ENCODE measurements at regions not wholly inside any gene's neighbourhood (a gene's known extent, or its start where the extent isn't known, plus 50 kb on each side); places are given as distances from the start of the nearest gene placed in this dataset.
"Not testable (repeated sequence)": the region's sequence is repeated elsewhere in the genome, so short reads cannot be mapped to it uniquely, and the experiment has no call there.

DNA sequence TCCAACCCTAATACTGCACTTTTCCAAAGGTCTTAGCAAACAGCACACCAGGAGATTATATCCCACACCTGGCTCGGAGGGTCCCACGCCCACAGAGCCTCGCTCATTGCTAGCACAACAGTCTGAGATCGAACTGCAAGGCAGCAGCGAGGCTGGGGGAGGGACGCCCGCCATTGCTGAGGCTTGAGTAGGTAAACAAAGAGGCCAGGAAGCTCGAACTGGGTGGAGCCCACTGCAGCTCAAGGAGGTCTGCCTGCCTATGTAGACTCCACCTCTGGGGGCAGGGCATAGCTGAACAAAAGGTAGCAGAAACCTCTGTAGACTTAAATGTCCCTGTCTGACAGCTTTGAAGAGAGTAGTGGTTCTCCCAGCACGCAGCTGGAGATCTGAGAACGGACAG is 361.0 kb upstream of the PPP2R3A start:
- DNase-seq (ENCODE audit: low read depth, low spot score); H3K4me3 ChIP-seq (ENCODE audit: low read length): not testable (repeated sequence)

DNA sequence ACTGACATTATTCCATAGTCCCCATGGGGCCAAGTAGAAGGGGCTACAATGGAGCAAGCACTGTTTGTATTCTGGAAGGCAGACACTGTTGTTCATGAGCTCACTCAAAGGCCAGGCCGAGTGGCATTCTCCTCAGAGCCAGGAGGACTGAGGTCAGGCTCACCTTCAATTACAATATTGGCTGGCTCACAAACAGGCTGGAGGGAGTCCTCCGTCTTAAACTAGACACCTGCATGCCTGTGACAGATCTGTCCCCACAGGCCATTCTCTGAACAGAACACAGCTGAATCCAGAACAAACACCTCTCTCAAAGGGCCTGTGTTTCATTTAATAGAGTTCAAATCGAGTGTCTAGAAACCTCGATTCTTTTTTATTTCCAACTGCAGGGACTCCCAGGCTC is 347.4 kb upstream of the PPP2R3A start:
- no peak for DNase-seq (ENCODE audit: low read depth, low spot score)
- H3K4me3 ChIP-seq (ENCODE audit: low read length) = no peak overlapping the region

DNA sequence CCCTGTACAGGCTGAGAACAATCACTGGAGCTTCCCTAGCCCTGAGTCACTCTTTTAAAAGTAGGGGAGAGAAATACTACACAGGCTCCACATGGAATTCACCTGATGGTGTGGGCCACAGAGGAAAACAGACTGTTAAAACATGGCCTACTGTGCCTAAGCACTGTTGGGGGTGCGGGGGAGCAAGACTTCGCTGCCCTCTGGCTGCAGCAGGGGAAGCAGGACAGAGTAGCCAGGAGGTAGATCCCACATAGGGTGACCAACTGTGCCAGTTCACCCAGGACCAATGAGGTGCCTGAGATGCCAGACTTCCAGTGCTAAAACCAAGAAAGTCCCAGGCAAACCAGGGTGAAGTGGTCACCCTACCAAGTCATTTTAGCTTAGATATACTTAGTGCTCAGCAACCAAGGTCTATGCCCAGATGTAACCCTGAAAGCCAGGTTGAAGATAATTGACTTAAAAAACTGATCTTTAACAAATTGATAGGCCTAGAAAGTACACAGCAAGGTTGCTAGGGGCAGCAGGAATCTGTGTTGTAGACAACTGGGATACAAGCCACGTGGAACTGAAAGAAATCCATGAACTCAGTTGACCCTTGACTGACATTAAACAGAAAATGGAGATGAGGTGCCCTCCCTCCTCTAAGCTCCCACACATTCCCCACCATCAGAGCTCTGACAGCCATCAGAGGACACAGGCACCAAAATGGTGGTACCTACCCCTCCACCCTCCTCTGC is 344.2 kb upstream of the PPP2R3A start:
- DNase-seq (ENCODE audit: low read depth, low spot score) = no peak
- H3K4me3 ChIP-seq (ENCODE audit: low read length) = no peak overlapping the region

DNA sequence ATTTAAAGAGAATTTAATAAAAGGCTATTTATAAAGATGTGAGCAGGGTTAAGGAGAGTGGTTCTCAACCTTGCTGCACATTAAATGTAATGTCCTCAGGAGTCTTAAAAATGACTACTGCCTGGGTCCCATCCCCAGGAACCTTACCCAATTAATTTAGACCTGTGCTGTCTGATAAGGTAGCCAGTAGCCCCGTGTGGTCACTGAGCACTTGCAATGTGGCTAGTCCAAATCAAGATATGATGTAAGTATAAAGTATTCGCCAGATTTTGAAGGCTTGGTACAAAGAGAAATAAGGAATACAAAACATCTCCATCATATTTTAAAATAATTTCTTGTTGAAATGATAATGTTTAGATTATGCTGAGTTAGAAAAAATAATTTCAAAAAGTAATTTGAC is 343.3 kb upstream of the PPP2R3A start:
- DNase-seq (ENCODE audit: low read depth, low spot score) = no peak
- H3K4me3 ChIP-seq (ENCODE audit: low read length) = no peak overlapping the region

DNA sequence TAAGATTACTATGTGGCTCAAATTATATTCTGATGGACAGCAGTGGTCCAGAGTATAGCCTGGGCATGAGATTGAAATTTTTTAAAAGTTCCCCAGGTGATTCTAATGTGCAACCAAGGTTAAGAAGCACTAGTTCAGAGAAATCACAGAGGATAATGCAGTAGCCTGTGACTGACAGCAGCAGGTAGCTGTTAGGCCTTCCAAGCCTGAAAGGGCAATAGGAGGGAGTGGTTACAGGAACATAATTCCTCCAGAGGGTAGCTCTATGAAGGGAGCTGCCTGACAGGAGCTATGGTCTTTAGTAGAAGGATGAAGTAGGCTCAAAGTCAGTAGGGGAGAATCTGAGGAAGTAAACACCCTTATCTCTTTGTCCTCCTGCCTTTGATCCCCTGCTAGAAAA is 342.9 kb upstream of the PPP2R3A start:
- no peak overlapping the region for H3K4me3 ChIP-seq (ENCODE audit: low read length)
- DNase-seq (ENCODE audit: low read depth, low spot score) = no peak

DNA sequence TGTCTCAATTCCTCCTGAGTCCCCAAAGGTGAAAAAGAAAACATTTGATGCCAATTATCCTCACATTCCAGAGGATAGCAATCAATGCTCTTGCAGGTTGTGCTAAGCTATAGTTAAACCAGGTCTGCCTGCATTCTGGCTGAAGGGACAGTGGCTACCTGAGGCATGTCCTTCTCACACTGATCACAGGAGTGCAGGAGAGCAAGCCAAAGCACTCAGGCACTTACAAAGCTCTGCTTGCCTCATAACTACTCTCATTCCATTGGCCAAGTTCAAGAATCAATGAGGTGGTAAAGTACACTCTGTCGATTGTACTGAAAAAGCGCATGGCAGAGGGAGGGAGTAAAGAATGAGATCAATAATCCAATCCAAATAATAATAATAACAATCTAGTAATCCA is 342.0 kb upstream of the PPP2R3A start:
- H3K4me3 ChIP-seq (ENCODE audit: low read length) = no peak overlapping the region

DNA sequence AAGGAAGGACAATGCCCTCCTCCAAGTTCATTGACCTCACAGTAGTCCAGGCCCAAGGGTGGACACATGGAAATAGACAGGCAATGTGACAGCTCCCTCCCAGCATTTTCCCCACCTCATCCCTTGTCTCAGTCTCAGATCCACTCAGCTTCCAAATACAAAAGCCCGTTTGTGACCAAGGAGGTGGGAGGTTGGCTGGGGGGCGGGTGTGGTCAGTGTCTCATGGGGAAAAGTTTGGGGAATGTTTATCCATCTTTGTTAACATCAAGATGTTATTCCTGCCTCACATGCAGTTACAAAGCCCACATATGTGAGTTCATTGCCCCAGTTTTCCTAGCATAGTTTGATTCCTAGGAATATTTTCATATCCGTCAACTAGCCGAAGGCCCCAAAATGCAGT is 338.5 kb upstream of the PPP2R3A start:
- no peak for DNase-seq (ENCODE audit: low read depth, low spot score)
- H3K4me3 ChIP-seq (ENCODE audit: low read length) = no peak overlapping the region

More for the DNA sequence above, 342.0 kb upstream of the PPP2R3A start:
- no peak for DNase-seq (ENCODE audit: low read depth, low spot score)

DNA sequence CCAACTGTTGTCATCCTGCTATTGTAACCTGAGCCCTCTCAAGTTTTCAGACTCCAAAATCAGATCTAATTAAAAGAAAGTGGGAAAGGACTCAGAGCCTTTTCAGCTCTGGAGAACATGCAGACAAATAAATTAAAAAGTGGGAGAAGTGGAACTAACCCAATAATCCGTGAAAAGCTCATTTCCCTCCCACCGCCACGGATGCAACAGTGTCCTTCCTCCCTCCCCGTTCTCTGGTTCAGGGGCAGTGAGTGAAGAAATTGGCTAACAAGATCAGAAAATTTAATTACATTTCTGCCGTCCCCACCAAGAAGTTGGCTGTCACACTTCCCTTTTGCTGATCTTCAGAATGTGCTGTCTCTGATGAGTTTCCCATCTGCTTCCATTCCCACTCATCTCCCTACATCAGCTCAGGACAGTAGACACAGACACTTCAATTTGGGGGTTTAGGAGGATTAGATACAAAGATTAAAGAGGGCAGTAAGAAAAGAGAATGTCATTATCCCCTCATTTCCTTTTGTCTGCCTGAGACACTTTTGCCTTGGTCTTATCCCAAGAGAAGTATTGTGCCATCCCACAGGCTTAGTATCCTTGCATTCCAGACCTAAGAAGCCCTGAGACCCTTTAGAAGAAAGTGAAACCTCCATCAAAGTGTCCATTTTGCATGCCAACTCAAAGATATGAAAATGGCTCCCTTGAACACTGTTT is 335.7 kb upstream of the PPP2R3A start:
- no peak for DNase-seq (ENCODE audit: low read depth, low spot score)
- H3K4me3 ChIP-seq (ENCODE audit: low read length) = no peak overlapping the region

DNA sequence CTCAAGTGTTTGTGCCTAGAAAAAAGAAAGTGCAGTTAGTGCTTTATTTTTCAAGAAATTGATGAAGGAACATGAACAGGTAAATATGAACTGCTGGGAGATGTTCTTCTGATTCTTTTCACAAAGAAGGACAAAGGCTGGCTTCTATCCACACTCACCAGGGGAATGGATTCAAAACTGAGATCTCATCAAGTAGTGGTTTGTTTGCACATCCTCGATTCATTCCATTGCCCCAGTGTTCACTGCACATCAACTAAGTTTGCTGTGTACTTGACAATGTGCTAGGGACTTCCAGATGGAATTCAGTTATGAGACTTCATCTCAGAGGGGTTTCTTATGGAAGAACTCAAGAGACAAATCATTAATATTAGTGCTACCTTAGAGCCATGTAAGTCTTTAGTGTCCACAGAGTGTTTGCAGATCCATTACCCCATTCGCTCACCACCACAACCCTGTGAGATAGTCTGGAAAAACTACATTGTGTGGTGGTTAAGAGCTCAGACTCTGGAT is 332.9 kb upstream of the PPP2R3A start:
- DNase-seq (ENCODE audit: low read depth, low spot score) = no peak
- H3K4me3 ChIP-seq (ENCODE audit: low read length) = no peak overlapping the region

DNA sequence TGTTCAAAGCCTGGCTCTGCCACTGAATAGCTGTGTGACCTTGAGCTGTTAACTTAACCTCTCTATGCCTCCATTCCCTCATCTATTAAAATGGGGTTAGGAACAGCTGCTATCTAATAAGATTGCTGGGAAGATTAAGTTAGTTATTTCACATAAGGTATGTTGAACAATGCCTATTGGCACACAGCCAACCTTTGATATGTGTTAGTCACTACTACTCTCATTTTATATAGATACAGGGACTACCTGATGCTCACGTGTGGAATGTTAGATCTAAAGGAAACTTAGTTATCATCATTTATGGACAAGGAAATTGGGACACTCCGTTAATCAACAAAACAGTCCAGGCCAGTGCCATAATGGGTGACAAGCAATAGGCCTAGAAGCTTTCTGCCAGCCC is 332.4 kb upstream of the PPP2R3A start:
- H3K4me3 ChIP-seq (ENCODE audit: low read length) = no peak overlapping the region
- DNase-seq (ENCODE audit: low read depth, low spot score) = no peak

DNA sequence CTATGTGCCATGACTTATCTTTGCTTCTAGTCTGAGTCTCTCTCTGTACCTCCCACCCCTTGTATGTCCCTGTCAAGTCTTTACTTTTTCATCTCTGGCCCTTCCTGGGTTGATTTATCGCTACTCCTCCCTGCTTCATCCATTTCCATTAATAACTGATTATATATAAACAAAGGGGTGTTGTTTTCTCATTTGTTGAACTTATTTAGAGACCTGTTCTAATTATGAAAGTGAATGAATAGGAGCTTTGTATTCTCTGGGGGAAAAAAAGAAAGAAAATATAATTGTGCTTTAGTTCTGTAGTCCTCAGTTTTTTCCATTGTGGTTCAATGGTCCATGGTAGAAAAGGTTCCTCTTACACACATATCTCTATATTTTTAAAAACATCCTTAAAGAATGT is 328.9 kb upstream of the PPP2R3A start:
- no peak overlapping the region for H3K4me3 ChIP-seq (ENCODE audit: low read length)
- DNase-seq (ENCODE audit: low read depth, low spot score) = no peak

DNA sequence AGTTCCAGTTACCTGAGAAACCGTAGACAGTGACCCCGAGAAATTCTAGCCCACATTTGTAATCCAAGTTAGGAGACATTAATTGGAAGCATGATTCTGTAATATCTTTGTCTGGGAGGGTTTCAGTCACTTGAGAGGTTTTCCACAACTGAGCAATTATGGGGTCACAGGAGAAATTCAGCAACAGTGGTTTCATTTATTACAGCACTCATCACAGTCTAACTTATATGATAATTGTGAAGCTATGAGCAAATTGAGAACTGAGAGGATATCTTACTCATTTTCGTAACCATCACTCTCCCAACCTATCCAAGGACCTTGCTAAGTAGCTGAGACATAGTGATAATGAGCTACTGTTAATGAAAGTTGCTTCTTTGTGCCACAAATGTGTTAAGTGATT is 328.5 kb upstream of the PPP2R3A start:
- H3K4me3 ChIP-seq (ENCODE audit: low read length) = no peak overlapping the region
- no peak for DNase-seq (ENCODE audit: low read depth, low spot score)

DNA sequence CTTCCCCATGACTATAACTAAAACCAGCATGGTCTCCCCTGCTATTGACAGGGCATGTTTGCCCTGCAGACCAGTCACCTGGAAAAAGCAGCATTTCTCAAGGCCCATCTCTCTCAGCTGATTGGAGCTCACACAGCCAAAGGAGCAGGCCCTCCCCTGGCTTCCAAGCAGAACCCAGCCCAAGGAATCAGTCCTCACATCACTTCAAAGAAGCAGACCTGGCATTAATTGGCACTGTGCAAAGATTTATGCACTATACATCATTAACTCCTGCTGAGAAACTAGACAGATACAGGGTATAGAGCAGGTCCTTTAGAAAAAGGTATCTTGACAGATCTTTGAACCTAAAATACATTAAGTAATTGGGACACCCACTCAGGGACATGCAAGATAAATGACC is 323.8 kb upstream of the PPP2R3A start:
- H3K4me3 ChIP-seq (ENCODE audit: low read length) = no peak overlapping the region
- DNase-seq (ENCODE audit: low read depth, low spot score) = no peak

DNA sequence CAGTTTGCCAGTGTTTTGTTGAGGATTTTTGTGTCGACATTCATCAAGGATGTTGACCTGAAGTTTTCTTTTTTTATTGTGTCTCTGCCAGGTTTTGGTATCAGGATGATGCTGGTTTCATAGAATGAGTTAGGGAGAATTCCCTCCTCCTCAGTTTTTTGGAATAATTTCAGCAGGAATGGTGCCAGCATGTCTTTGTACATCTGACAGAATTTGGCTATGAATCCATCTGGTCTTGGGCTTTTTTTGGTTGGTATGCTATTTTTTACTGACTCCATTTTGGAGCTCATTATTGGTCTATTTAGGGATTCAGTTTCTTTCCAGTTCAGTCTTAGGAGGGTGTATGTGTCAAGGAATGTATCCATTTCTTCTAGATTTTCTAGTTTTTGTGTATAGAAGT is 320.0 kb upstream of the PPP2R3A start:
- no peak overlapping the region for H3K4me3 ChIP-seq (ENCODE audit: low read length)
- no peak for DNase-seq (ENCODE audit: low read depth, low spot score)

DNA sequence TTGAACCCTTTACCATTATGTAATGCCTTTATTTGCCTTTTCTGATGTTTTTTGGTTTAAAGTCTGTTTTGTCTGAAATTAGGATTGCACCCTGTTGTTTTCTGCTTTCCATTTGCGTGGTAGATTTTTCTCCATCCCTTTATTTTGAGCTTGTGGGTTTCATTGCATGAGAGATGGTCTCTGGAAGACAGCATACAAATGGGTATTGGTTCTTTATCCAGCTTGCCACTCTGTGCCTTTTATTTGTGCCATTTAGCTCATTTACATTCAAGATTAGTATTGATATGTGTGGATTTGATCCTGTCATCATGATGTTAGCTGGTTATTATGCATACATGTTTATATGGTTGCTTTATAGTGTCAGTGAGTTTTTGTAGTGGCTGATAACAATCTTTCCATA is 318.7 kb upstream of the PPP2R3A start:
- H3K4me3 ChIP-seq (ENCODE audit: low read length) = no peak overlapping the region
- DNase-seq (ENCODE audit: low read depth, low spot score) = no peak

DNA sequence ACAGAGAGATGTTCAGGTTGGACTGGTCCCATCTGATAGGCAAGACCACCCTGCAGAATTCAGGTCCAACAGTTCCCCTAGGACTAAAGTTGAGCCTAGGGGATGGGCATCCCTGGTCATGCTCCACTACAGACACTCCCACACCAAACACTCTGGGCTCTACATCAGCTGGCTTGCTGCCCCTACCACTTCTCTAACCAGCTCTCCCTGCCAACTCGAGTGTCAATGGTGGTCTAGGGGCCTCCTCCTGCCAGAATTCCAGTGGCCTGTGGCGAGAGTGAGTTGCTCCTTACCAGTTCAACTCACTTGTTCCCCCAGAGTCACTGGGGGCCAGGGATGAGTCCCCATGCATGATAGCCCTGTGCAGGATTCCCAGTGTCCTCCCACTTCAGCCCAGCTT is 316.2 kb upstream of the PPP2R3A start:
- no peak for DNase-seq (ENCODE audit: low read depth, low spot score)
- no peak overlapping the region for H3K4me3 ChIP-seq (ENCODE audit: low read length)

DNA sequence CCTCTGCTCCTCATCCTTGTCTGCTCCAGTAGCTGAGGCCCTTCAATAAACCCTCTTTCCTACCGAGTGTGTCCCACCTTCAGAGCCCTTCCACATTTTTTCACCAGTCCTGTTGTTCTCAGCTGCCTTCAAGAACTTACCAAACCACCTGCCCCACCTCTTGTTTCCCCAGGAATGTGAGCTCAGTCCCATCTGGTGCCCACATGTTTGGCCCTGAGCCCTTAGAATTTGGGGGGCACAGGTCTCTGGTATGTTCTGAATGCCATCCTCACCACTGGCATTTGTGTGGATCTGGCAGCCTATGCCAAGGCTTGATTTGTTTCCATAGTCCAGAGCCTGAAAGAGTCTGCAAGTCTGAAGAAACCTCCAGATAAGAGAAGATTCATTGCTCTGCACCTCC is 315.2 kb upstream of the PPP2R3A start:
- no peak overlapping the region for H3K4me3 ChIP-seq (ENCODE audit: low read length)
- DNase-seq (ENCODE audit: low read depth, low spot score) = no peak

DNA sequence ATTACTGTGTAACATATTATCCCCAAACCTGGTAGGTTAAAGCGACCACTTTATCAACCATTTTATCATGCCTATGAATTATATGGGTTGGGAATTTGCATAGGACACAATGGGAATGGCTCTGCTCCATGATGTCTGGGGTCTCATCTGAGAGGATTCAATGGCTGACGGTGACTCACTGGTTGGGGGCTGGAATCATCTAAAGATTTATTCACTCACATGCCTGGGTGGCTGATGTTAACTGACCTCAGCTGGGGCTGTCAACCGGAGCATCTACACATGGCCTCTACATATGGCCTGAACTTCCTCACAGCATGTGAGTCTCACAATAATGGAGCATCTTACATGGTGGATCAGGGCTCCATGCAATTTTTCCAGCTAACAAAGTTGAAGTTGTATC is 313.1 kb upstream of the PPP2R3A start:
- no peak for DNase-seq (ENCODE audit: low read depth, low spot score)
- H3K4me3 ChIP-seq (ENCODE audit: low read length) = no peak overlapping the region

DNA sequence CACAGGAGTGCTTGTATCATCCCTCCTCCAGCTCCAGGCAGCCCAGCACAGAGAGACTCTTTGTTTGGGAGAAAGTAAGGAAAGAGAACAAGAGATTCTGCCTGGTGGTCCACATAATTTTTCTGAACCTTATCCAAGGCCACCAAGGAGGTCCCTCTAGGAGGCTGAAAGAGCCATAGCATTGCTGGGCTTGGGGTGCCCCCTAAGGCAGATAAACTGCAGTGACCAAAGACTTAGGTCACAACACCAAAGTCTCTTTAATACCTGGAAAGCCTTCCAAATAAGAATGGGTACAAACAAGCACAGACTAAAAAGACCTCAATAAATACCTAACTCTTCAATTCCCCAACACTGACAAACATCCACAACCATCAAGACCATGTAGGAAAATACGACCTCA is 310.2 kb upstream of the PPP2R3A start:
- H3K4me3 ChIP-seq (ENCODE audit: low read length) = no peak overlapping the region
- no peak for DNase-seq (ENCODE audit: low read depth, low spot score)

DNA sequence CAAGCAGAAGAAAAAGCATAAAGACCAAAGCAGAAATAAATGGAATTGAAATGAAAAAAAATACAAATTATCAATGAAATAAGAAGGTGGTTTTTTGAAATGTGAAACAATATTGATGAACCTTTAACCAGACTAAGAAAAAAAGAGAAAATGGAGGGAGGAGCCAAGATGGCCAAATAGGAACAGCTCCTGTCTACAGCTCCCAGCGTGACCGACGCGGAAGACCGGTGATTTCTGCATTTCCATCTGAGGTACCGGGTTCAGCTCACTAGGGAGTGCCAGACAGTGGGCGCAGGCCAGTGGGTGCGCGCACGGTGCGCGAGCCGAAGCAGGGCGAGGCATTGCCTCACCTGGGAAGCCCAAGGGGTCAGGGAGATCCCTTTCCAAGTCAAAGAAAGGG is 307.1 kb upstream of the PPP2R3A start:
- not testable (repeated sequence) for DNase-seq (ENCODE audit: low read depth, low spot score); H3K4me3 ChIP-seq (ENCODE audit: low read length)

DNA sequence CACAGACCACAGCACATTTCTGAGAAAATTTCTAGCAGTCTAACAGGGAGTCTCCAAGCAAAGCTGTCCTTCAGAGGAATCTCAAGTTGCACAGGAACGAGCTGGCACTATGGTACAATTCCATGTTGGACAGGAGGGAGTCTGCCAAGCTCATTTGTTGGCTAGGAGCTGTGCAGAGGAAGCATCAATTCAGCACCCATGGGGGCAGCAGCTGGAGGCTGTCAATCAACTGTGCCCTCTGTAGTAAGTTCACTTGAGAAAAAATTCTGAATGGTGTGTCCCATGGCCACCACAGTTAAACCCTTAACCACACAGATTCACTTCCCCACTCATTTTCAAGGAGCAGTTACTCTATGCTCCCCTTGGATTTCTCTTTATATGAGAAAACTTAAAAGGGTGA is 298.5 kb upstream of the PPP2R3A start:
- no peak overlapping the region for H3K4me3 ChIP-seq (ENCODE audit: low read length)
- no peak for DNase-seq (ENCODE audit: low read depth, low spot score)
